Esophagus mucosa (tissue), 1 donor: ENCODE measurements at regions not wholly inside any gene's neighbourhood (a gene's known extent, or its start where the extent isn't known, plus 50 kb on each side); places are given as distances from the start of the nearest gene placed in this dataset.
"Not testable (repeated sequence)": the region's sequence is repeated elsewhere in the genome, so short reads cannot be mapped to it uniquely, and the experiment has no call there.

Source experiments
- ATAC-seq: fragments of 200-7000 bp; cut with Tn5 transposase; one replicate; pipeline ENCODE4 v1.9.1; 2020
- donor health status: DM: yes; HTN: yes; CAD: no.

DNA sequence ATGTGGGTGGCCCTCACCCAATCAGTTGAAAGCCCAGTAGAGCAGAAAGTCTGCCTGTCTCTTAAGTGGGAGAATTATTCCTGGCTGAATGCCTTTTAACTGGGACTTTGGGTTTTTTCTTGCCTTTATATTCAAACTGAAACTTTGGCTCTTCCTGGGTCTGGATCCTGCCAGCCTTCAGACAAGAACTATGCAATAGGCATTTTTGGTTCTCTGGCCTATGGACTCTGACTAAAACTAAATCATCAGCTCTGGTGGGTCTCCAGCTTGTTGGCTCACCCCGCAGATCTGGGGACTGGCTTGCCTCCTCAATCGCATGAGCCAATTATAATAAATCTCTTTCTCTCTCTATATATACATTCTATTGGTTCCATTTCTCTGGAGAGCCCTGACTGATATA lies 173.0 kb upstream of the IGF1 start:
- ATAC-seq, result no peak

DNA sequence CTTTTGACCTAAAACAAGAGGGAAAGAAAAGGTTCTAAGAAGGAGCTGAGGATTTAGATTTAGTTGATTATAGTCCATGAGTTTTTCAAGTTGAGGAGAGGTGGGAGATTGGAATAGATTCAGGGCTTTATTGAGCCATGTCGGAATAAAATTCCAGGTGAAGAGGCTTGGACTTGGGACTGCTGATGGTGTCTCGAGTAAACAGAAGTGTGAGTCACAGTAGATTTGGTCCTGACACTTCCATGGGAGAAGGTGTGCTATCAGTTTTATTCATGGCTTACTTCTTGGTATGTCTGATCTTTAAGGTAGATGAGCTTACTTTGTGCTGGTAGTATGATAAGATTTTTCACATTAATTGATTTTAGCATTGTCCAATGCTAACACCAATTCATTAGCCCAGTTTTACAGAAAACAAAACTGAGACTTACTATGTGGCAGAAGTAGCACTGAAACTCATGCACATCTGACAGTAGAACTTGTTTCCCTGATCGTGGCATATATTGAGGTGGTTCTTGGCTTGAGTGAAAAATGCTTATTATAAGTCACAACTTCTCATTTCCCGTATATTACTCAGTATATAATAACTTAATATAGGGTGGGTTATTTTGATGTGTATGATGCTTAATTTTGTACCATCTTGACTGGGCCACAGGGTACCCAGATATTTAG lies 172.4 kb upstream of the IGF1 start:
- no peak for ATAC-seq

DNA sequence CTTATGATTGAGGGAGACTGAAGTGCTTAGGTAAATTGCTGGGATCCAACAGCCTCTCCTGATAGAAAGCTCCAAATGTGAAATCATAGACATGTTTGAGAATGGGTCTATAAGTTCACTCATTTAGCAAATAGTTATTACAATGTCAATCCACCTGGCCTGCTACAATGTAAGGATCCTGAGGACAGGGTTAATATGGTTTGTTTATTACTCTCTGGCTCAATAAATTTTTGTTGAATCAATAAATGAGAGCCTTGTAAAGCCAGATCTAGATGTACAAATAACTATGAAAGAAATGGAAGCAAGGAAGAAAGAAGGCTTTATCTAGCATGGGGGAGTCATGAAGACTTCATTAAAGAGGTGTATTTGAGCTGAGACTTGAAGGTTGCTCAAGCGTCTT lies 165.6 kb upstream of the IGF1 start:
- no peak for ATAC-seq

DNA sequence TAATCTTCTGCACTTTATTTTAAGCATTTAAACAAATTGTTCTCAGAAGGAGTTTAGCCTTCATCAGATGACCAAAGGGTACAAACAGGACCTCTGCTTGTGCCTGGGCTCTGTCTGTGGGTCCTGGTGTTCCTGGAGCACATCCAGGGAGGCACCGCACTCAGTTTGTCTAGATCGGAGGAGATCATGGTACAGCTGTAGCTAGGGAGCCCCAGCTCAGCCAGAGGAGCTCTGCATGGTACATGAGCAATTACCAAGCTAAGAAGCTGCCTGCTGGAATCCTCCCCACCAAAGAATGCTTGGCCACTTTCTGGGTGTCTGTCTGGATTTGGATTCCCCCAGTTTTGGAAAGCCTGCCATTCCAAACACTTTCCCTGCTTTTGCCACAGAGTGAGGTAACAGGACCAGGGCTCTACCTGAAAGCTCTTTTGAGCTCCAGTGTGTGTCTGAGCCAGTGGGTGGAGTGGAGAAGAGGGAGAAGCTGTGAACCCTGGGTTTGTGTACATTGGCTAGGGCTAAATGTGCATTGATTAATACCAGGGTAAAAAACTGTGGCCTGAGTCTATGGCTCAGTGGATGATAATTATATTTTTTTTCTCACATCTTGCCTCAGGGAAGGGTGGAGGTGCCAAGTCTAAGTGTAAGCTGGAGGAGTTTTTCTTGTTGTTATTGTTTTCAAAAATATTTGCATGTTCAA lies 163.7 kb upstream of the IGF1 start:
- ATAC-seq, result no peak

DNA sequence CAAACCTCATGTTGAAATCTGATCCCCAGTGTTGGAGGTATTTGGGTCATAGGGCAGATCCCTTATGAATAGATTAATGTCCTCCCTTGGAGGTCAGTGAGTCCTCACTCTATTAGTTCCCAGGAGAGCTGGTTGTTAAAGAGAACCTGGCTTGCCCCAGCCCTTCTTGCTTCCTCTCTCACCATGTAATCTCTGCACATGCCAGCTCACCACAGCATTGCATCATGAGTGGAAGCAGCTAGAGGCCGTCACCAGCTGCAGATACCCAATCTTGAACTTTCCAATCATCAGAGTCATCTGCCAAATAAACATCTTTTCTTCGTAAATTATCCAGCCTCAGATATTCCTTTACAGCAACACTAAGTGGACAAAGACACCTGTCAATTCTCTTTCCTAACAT lies 161.8 kb upstream of the IGF1 start:
- no peak for ATAC-seq

DNA sequence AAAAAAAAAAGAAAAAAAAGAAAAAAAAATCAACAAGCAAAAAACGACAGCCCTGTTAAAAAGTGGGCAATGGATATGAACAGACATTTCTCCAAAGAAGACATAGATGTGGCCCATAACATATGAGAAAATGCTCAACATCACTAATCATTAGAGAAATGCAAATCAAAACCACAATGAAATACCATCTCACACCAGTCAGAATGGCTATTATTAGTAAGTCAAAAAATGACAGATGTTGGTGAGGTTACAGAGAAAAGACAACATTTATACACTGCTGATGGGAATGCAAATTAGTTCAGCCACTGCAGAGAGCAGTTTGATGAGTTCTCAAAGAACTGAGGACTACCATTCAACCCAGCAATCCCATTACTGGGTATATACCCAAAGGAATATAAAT lies 160.3 kb upstream of the IGF1 start:
- not testable (repeated sequence) for ATAC-seq

DNA sequence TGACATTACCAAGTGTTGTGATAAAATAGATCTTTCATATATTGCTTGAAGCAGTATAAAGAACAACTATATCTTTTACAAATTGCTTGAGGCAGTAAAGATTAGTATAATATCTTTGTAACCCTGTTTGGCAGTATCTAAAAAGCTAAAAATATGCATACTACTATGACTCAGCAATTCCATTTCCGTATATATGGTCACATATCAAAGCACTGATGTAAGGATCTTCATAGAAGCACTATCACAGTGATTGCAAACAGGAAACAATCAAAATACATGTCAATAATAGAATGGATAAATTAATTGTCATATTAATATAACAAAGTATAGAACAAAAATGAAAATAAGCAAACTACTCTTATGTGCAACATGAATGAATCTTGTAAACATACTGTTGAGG lies 158.4 kb upstream of the IGF1 start:
- no peak for ATAC-seq

DNA sequence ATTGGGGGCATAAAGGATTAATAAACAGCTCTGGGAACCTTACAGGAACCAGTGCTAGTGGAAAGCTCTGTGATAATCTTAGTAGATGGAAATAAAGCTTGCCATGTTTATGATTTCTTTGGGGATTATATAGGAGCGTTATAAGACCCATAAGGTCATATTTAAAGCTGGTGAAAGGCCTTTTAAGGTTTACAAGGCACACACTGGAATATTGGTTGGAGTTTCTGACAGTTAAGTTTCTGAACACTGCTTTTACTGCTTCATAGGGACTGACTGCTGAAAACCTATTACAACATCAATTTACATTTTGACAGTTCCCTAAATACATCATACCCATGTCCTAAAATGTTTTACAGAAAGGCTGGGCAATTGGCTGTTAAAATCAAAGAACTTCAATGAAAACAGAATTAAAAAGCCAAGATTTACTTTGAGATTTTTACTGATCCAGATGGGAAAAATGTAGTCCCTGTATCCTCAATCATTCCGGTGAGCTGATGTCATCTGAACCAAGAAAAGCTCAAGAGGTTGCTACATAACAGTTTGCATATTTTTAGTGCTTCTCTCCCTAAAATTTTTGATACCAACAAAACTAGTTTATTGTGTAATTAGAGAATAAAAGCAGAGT lies 153.7 kb upstream of the IGF1 start:
- ATAC-seq, result no peak

DNA sequence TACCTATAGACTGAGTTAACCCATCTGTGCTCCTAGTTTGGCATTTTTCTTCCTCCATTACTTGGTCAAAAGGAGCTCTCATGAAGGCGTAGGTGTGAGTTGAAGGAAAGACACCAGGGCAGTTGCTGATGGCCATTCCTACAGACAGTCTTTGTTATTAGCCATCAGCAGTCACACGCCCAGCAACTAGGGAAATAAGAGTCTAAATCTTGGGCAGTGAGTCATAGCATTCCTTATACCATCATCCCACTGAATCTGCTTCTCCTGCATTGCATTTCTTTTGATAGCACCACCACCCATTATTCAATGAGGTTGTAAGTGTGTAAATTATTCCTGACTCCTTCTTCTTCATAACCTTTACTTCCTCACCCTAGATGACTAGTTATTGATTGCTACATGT lies 150.9 kb upstream of the IGF1 start:
- ATAC-seq, result no peak

DNA sequence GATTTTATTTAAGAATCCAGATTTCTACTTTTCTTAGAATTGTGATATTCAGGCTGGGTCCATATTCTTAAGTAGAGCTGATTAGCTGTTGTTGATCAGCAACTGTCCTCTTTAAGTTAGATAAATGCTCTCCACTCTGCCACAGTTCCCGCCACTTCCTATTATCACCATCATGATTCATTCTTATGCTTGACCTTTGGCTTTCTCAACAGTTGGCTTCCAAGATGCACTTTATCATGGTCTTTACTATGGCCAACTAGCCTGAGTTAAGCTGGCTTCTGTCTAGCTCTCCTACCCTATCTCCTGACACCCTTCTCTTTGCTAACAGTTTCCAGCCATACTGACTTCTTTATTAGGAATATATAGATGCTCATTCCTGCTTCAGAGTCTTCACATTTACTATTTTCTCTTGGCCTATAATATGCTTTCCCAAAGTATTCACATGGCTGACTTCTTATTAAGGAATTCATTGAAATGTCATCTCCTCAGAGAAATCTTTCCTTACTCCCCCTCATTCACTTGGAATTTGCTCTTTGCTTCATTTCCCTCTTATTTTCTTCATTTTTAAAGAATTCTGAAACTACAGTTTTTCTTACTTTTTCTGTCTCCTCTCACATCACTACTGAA lies 149.0 kb upstream of the IGF1 start:
- ATAC-seq, result no peak

DNA sequence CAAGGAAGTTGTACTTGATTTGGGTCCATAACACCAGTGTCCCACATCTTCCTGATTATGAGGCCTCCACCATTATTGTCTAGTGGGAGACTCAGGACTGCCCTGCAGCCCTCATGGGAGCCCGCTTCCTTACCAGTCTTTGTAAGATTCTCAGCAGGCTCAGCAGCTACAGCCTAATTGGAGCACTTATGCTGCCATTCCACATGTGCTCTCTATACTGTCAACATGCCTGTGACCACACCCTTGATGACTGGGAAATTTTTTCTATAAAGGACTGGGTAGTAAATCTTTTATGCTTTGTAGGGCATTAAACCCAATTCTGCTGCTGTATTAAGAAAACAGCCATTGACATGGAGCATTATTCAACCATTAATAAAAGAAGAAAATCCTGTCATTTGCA lies 145.5 kb upstream of the IGF1 start:
- ATAC-seq, result no peak

DNA sequence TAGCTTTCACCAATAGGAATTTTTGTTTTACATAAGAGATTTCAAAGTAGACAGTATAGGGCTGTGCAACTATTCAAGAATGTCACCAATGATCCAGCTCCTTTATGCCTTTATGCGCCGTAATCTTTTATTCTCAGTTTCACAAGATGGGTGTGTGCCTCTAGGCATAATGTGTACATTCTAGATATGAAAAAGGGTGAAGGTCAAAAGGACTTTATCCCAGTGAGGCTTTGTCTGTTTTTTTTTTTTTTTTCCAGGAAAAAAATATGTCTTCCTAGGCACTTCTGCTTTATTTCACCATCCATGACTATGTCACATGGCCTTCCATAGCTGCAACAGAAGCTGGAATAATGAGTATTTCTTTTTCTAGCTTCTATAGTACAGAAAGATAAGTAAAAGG lies 142.3 kb upstream of the IGF1 start:
- no peak for ATAC-seq

DNA sequence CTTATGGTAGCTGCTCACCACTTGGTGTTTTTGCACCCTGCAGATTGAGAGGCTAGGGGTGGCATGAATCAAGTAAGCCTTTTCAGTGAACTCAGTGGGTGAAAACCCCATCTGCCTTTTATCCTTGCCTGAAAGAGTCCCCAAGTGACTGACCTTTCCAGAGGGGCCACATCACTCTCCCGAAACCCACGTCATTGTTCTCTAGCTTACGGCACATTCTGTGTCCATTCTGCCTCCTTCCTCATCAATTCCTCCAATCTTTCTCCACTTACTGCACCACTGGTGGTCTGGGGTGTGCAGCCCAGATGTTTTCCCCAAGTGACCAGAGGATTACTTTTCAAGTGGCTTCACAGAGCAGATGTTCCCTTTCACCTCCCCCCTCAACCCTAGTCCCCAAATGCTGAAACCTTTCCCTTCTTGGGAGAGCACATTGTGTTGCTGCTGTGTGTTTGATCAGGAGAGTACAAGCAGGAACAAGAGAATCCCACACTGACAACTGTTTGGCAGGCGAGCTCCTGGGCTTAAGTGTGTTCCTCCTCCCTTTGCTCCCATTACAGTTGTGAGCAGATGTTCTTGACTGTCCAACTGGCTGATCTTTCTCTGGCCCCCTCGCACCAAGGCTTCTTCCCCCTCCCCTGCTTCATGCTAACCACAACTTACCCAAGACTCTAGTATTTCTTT lies 138.0 kb upstream of the IGF1 start:
- ATAC-seq, result no peak

DNA sequence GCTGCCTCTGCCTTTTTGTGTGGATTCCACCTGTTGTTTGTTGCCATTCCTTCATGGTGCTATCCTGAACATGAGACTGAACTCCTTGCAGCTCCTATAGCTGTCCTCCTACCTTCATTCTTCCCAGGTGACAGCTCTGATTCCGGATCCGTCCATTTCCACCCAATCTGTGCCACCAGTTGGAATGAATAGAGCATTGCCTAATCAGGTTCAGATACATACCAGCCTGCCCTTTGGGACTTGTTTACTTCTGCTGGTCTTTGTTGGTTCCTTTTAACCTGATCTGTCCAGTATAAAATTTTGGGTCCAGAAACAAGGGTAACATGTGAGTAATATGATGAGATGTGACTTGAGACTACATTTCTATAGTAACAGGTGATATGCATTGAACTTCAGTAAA lies 136.3 kb upstream of the IGF1 start:
- no peak for ATAC-seq

DNA sequence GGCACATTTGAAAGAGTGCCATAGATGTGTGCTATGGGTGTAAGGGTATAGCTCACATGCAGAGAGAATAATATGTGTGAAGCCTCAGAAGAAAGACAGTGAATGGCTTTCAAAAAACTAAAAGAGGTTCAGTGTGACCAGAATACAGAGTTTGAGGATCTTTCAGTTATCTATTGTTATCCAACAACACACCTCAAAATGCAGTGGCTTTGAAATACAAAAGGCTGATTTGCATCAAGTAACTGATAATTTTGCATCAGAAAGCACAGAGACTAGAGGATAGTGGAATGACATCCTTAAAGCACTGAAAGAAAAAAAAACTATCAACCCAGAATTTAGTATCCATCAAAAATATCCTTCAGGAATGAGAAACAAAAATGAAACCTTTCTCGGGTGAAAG lies 131.6 kb upstream of the IGF1 start:
- ATAC-seq, result no peak

DNA sequence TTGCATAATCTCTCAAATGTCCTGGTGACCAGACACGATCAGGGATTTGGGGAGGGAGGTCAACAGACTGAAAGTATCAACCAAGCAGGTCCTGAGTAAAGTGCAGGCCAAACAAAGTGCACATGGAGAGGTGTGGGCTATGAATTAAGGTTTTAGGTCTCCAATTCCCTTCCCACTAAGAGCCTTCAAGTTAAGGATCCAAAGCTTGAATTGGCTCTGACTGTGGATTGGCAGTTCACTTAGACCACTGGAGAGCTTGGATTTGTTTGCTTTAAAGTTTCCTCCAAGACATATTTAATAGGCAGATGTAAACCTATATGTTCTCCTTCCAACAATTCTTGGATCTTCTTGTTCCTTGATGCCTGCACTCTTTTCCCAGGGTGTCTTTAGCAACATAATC lies 129.6 kb upstream of the IGF1 start:
- ATAC-seq, result no peak

DNA sequence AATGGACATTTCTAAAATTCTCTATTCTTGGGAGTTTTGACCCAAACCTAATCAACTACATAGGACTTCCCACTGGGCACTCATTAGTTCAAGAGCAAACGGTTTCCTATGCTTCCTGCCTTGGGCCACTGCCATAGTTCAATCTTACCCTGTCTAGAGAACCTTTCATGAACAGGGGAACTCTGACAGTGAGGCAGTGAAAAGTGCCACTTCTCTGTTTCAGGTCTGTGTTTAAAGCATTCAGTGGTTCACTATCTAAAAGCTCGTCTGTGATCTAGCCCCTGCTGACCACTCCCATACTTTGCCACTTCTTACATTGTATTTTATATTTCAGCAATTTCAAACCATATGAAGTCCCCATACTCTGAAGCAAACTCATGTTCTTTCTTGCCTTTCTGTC lies 122.7 kb upstream of the IGF1 start:
- ATAC-seq, result no peak

DNA sequence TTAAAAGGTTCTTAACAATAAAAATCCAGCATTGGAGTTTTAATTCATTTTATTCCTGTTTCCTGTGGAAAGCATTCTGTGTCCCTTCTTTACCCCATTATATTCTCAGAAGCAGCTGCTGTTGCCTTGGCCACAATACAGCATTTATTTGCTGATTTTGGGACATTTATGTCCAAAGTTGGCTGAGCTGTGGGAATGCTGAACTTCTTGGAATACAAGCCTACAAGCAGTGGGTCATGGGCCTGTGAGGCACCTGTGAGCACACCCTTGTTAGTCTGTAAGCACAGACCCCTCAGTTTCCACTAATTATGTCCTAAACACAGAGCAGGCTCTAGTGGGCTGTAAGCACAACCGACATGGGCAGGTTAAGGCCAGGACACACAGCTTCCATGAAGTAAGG lies 122.2 kb upstream of the IGF1 start:
- ATAC-seq, result no peak

DNA sequence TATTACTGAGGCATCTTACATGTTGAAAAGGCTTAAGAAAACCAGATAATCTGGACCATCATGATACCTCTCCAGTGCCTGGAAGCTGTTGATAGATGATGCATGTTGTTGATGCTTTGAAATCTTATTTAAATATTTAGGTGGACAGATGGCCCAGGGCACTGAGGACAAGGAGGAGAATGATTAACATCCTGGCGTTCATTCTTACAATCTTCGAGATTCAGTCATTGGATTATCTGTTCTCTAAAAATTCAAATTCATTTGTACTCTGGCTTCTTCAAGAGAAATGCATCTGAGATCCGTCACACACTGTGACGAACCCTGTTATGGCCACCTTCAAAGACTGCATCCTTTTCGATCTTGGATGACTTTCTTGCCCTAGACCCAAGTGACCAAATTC lies 121.3 kb upstream of the IGF1 start:
- ATAC-seq, result no peak

DNA sequence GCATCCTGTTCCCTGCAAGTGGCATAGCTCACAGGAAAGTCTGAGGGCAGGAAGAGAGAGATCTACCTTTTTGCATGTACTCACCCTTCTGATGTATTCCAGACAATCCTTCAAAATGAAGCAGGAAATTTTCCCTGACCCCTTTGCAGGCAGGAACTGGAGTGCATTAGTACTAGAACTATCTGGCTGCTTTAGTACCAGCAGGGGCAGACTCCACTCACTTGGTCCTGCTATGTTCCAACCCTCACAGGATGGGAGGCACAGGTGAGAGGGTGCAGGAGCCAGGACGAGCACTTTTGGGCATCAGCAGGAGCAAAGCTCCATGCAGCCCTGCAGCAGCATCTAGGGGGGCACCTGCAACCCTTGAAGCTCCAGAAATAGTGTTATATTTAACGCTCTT lies 116.3 kb upstream of the IGF1 start:
- ATAC-seq, result no peak

DNA sequence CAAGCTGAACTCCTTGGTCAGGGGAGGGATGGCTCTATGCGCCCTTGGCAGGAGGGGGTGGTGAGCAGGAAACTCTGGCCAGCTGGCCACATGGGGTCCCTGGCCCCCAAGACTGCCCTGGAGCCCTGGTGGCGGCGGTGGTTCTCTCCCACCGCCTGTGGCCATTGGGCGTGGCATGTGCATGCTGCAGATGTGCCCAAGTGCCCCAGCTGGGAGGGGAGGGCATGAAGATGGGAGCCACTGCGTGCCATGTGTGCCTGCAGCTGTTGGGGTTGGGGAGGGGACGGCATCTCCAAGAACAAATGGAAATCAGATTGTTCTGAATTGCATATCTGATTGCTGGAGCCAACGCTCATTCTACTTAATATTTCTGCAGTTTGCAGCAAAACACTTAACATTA lies 115.7 kb upstream of the IGF1 start:
- ATAC-seq, result no peak

DNA sequence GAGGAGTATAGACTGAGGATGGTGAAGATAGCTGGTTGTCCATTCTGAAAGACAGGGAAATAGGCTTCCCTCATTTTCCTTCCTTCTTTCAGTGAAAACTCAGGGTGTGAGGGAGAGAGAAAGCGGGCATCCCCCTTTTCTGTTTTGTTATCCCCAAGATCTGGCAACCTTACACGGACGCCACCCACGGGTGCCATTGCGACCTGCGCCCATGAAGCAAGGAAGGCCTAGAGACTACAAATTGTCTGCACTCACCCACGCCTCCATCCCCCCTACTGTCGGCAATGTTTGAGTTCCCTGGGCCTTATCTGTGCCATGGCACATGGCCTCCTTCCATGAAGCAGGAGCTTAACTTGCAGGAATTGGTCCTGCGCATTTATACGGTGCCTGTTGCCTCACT lies 115.0 kb upstream of the IGF1 start:
- ATAC-seq, result no peak

DNA sequence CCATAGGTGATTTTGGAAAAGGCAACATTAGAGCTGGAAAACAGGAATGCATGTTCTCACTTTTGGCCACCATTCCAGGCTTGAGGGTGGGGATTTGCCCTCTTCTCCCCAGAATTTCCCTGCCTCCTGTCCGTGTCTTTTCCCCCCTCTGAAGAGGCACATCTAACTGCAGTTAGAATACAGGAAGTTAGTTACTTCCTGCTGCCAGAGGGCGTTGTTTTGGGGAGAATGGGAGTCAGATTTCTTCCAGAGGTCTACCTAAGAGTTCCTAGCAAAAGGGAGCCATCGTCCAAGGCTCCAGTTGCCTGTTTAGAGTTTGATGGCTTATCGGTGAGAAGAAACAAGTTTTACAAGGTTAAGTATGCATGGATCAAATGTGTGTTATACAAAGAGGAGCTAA lies 112.8 kb upstream of the IGF1 start:
- ATAC-seq, result no peak
